SK-MEL-5 (cell line): ENCODE measurements at regions not wholly inside any gene's neighbourhood (a gene's known extent, or its start where the extent isn't known, plus 50 kb on each side); places are given as distances from the start of the nearest gene placed in this dataset.

Experiments
- DNase-seq: peaks from one replicate; pipeline ENCODE4 v3.0.0-alpha.2; 2016; ENCODE audit warnings: low read depth, low spot score
- in situ Hi-C: cut with HindIII; loops from 2 replicates; pipeline ENCODE4 v1.10.0; 2016; ENCODE audit warnings: low sequenced_read_pairs, high pct_unique_total_duplicates, low pct_unique_long_range_greater_than_20kb

DNA sequence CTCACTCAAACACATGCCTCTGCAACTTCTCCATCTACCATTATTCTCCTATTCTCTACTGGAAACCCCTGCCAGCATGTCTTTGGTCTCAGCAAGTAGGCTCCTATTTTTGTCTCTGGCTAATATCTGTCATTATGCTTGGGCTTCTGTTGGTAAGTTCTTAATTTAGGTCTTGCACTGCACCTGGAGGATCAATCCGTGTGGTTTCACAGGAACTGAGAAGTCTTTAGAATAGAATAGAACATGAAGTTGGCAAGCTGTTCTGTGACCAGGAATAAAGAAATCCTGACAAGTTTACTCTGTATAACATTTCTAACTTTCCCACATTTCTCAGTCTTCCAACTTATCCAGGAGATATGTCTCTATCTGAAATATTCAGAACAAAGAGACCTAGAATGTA, 219.5 kb upstream of the GYPC start:
- in situ Hi-C loops: no loop called here

GRCh38 chr2:126437016-126437415, 218.9 kb upstream of the GYPC start:
- in situ Hi-C loops: no loop called here
- no peak for DNase-seq

More for the DNA sequence above, 219.5 kb upstream of the GYPC start:
- DNase-seq: no peak

DNA sequence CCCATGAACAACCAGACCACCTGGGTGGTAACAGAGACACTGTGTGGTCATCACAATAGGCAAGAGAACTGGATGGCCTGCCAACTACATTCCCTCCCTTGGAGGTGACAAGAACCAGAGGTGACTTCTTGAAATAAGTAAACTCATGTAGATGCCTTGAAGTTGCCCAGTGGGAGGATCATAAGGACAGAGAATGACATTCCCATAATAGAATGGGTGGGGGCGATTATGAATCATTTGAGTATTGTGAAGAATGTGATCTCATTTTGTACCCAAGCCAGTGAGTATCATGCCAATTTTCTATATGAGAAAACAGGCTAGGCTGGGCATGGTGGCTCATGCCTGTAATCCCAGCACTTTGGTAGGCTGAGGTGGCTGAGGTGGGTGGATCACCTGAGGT, 211.4 kb upstream of the GYPC start:
- in situ Hi-C loops: no loop called here

GRCh38 chr2:126446106-126446695, 209.8 kb upstream of the GYPC start:
- no peak for DNase-seq
- in situ Hi-C loops: no loop called here

More for the DNA sequence above, 211.4 kb upstream of the GYPC start:
- no peak for DNase-seq

DNA sequence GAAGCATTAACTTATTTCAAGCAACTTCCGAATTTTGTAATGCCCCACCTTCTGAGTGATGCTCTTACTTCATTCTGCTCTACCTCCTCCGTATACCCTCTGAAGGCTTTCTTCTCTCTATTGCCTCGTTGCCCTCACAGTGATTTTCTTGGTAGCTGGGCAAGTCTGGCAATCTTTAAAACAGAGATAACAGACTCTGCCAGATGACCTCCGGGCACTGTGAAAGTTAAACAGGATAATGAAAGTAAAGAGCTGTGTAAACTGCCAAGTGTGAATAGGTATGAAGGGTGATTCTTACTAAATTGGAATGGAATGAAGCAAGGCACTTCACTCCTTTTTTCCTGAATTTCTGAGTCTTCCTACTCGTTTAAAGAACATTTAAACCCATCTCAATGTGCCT, 207.3 kb upstream of the GYPC start:
- in situ Hi-C loops: no loop called here
- DNase-seq: no peak

GRCh38 chr2:126449677-126450076, 206.3 kb upstream of the GYPC start:
- DNase-seq: no peak
- in situ Hi-C loops: no loop called here

- in situ Hi-C loops: no loop called here
- DNase-seq: no peak
Observed at GRCh38 chr2:126463892-126464674, 191.9 kb upstream of the GYPC start.

DNA sequence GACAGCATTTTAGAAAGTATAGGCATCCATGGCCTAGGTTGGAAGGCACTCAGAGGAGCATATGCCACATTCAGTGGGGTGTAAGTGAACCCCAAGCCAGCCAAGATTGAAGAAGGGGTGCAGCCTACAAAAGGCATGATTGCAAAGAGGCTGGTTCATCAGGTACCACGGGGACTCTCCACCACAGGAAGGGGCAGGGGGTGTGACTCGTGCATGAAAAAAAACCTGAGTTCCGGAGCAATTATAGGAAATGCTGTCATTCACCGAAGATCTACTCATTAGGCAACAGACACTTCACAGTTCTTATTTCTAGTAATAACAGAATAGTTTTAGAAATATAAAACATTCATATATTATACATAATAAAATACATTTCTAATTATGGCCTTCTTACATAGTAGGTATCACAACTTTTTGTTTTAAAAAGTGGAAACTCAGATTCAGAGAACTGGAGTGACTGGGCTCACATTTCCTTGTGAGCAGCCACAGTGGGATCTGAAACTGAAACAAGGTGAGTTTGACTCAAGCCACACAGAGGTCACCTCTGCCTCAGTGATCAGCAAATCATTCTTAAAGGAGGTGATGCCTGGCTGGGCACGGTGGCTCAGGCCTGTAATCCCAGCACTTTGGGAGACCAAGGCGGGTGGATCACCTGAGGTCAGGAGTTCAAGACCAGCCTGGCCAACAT, 188.4 kb upstream of the GYPC start:
- in situ Hi-C loops: no loop called here
- DNase-seq: no peak

DNA sequence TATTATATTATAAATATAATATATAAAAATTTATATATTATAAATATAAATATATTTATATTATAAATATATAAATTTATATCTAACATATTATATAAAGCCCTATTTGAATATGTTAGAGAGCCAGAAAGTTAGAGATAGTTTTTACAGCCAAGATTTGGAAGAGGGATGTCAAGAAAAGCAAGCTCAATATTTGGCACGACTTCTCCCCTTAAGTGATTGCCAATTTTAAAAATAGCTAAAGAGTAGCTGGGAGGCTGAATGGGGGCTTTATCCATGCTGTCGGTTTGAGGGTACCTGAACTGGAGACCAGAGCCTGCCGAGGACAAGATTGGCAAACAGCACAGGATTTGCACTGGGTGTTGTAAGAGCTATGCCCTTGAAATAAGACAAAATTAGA, 180.9 kb upstream of the GYPC start:
- in situ Hi-C loops: no loop called here
- no peak for DNase-seq

GRCh38 chr2:126476691-126477090, 179.3 kb upstream of the GYPC start:
- no peak for DNase-seq
- in situ Hi-C loops: no loop called here

- in situ Hi-C loops: no loop called here
- DNase-seq: no peak
Observed at GRCh38 chr2:126480033-126480432, 175.9 kb upstream of the GYPC start.

GRCh38 chr2:126482582-126483464, 173.1 kb upstream of the GYPC start:
- peak; percentile 21 for DNase-seq
- in situ Hi-C loops: no loop called here

- in situ Hi-C loops: no loop called here
- DNase-seq: no peak
Observed at GRCh38 chr2:126494593-126494992, 161.4 kb upstream of the GYPC start.

DNA sequence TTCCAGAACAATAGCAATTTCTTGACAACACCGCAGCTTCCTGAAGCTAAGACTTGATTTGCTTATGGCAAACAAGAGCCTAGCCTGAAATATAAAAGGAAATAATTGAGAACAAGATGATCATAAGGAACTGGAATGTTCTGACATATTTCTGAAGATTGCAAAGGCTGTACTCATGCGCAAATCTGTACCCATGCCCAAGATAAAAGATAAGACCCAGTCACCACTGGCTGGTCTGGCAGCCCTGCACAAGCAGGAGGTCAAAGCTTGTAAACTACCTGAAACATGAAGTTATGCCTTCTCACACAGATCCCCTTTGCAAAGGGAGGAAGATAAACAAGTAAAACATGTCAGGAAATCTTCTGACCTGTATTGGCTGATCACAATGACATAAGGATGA, 160.8 kb upstream of the GYPC start:
- in situ Hi-C loops: no loop called here
- no peak for DNase-seq

GRCh38 chr2:126496493-126496892, 159.5 kb upstream of the GYPC start:
- no peak for DNase-seq
- in situ Hi-C loops: no loop called here

- DNase-seq: no peak
- in situ Hi-C loops: no loop called here
Observed at GRCh38 chr2:126503476-126503875, 152.5 kb upstream of the GYPC start.

DNA sequence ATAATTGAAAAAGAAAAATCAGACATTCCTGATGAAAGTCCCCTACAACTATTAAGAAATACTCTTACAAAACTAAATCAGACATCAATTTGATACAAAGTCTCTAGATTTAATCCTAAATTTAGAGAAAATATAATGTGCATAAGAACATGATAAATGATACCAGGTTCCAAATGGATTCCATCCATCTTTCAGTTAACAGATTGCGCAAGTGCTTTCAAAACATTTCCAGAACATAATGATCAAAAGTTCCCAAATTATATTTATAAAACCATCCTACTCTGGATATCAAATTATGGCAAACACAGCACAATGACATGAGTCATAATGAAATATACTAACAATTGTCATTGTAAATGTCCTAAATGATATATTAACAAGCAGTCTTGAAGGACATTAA, 151.0 kb upstream of the GYPC start:
- in situ Hi-C loops: no loop called here
- DNase-seq: no peak

DNA sequence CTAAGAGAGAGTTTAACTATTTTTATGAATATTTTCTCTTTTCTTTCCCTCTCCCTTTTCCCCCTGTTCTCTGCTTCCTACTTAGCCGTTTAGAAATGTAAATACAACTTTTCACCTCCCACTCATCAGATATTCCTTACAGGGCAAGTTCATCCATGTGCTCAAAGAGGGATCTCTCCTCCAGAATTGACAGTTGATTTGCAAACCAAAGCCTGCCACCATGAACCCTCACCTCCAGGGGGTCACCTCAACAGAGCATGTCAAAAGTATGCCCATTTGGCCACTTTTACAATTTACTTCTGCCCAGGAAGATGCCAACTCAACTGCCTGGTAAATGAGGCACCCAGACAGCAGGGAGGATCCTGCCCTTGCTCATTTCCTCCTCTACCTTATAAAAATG, 149.2 kb upstream of the GYPC start:
- DNase-seq: no peak
- in situ Hi-C loops: no loop called here
